ENCODE measurements at regions not wholly inside any gene's neighbourhood (a gene's known extent, or its start where the extent isn't known, plus 50 kb on each side); places are given as distances from the start of the nearest gene placed in this dataset.

DNA sequence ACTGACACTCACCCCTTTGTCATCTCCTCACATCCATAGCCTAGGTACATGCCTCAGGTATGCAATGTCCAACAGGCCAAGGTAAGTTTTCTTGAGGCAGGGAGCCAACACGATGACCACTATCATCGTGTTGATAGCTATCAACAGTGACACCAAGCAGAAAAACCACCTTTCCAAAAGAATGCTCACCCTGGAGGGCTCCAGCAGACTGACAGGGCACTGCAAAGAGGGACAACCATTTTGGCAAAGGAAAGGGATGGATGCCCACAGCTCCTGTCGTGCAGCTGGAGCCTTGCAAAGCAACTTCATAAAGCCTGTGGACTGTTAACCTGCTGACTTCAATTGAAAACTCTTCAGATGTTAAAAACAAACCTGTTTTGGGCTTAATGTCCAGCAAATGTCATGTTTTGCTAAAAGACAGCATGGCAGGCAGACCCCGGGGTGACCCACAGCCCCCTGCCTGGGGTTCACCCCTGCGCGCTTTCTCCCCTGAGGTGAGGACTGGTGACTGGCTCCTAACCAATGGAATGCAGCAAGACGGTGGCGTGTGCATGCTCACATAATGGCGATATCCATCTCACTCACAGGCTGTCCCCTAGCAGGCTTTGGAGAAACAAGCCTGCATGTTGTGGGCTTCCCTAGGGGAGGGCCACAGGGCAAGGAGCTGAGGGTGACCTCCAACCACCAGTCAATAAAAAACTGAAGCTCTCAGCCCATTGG is 293.8 kb downstream of the TCERG1L start:
- TF ChIP-seq POLR2AphosphoS5 (IDR thresholded peaks at IDR 0.05; ENCODE audit: low read depth) (no peak), ZNF114 (CRISPR knock-in tag; IDR thresholded peaks at IDR 0.05) (no peak), EZH2 (IDR thresholded peaks at IDR 0.05; ENCODE audit: low read depth, unreplicated experiment) (no peak), EZH2phosphoT487 (IDR thresholded peaks at IDR 0.05; ENCODE audit: unreplicated experiment) (no peak), JUNB (IDR thresholded peaks at IDR 0.05; ENCODE audit: unreplicated experiment) (no peak), NANOG (IDR thresholded peaks at IDR 0.05; ENCODE audit: borderline replicate concordance) (no peak), CREB1 (CRISPR knock-in tag; IDR thresholded peaks at IDR 0.05; ENCODE audit: low read depth) (no peak), ZNF331 (CRISPR knock-in tag; IDR thresholded peaks at IDR 0.05; ENCODE audit: low read depth) (no peak), STAT1 (IDR thresholded peaks at IDR 0.05; ENCODE audit: unreplicated experiment) (no peak)
- TF ChIP-seq, protein P1, sequence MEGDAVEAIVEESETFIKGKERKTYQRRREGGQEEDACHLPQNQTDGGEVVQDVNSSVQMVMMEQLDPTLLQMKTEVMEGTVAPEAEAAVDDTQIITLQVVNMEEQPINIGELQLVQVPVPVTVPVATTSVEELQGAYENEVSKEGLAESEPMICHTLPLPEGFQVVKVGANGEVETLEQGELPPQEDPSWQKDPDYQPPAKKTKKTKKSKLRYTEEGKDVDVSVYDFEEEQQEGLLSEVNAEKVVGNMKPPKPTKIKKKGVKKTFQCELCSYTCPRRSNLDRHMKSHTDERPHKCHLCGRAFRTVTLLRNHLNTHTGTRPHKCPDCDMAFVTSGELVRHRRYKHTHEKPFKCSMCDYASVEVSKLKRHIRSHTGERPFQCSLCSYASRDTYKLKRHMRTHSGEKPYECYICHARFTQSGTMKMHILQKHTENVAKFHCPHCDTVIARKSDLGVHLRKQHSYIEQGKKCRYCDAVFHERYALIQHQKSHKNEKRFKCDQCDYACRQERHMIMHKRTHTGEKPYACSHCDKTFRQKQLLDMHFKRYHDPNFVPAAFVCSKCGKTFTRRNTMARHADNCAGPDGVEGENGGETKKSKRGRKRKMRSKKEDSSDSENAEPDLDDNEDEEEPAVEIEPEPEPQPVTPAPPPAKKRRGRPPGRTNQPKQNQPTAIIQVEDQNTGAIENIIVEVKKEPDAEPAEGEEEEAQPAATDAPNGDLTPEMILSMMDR (conservative IDR thresholded peaks at IDR 0.05; ENCODE audit: low read depth in 2 of 2): no peak
- TF ChIP-seq, protein P2, sequence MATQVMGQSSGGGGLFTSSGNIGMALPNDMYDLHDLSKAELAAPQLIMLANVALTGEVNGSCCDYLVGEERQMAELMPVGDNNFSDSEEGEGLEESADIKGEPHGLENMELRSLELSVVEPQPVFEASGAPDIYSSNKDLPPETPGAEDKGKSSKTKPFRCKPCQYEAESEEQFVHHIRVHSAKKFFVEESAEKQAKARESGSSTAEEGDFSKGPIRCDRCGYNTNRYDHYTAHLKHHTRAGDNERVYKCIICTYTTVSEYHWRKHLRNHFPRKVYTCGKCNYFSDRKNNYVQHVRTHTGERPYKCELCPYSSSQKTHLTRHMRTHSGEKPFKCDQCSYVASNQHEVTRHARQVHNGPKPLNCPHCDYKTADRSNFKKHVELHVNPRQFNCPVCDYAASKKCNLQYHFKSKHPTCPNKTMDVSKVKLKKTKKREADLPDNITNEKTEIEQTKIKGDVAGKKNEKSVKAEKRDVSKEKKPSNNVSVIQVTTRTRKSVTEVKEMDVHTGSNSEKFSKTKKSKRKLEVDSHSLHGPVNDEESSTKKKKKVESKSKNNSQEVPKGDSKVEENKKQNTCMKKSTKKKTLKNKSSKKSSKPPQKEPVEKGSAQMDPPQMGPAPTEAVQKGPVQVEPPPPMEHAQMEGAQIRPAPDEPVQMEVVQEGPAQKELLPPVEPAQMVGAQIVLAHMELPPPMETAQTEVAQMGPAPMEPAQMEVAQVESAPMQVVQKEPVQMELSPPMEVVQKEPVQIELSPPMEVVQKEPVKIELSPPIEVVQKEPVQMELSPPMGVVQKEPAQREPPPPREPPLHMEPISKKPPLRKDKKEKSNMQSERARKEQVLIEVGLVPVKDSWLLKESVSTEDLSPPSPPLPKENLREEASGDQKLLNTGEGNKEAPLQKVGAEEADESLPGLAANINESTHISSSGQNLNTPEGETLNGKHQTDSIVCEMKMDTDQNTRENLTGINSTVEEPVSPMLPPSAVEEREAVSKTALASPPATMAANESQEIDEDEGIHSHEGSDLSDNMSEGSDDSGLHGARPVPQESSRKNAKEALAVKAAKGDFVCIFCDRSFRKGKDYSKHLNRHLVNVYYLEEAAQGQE (IDR thresholded peaks at IDR 0.05; ENCODE audit: unreplicated experiment): no peak
- TF ChIP-seq, protein P3, sequence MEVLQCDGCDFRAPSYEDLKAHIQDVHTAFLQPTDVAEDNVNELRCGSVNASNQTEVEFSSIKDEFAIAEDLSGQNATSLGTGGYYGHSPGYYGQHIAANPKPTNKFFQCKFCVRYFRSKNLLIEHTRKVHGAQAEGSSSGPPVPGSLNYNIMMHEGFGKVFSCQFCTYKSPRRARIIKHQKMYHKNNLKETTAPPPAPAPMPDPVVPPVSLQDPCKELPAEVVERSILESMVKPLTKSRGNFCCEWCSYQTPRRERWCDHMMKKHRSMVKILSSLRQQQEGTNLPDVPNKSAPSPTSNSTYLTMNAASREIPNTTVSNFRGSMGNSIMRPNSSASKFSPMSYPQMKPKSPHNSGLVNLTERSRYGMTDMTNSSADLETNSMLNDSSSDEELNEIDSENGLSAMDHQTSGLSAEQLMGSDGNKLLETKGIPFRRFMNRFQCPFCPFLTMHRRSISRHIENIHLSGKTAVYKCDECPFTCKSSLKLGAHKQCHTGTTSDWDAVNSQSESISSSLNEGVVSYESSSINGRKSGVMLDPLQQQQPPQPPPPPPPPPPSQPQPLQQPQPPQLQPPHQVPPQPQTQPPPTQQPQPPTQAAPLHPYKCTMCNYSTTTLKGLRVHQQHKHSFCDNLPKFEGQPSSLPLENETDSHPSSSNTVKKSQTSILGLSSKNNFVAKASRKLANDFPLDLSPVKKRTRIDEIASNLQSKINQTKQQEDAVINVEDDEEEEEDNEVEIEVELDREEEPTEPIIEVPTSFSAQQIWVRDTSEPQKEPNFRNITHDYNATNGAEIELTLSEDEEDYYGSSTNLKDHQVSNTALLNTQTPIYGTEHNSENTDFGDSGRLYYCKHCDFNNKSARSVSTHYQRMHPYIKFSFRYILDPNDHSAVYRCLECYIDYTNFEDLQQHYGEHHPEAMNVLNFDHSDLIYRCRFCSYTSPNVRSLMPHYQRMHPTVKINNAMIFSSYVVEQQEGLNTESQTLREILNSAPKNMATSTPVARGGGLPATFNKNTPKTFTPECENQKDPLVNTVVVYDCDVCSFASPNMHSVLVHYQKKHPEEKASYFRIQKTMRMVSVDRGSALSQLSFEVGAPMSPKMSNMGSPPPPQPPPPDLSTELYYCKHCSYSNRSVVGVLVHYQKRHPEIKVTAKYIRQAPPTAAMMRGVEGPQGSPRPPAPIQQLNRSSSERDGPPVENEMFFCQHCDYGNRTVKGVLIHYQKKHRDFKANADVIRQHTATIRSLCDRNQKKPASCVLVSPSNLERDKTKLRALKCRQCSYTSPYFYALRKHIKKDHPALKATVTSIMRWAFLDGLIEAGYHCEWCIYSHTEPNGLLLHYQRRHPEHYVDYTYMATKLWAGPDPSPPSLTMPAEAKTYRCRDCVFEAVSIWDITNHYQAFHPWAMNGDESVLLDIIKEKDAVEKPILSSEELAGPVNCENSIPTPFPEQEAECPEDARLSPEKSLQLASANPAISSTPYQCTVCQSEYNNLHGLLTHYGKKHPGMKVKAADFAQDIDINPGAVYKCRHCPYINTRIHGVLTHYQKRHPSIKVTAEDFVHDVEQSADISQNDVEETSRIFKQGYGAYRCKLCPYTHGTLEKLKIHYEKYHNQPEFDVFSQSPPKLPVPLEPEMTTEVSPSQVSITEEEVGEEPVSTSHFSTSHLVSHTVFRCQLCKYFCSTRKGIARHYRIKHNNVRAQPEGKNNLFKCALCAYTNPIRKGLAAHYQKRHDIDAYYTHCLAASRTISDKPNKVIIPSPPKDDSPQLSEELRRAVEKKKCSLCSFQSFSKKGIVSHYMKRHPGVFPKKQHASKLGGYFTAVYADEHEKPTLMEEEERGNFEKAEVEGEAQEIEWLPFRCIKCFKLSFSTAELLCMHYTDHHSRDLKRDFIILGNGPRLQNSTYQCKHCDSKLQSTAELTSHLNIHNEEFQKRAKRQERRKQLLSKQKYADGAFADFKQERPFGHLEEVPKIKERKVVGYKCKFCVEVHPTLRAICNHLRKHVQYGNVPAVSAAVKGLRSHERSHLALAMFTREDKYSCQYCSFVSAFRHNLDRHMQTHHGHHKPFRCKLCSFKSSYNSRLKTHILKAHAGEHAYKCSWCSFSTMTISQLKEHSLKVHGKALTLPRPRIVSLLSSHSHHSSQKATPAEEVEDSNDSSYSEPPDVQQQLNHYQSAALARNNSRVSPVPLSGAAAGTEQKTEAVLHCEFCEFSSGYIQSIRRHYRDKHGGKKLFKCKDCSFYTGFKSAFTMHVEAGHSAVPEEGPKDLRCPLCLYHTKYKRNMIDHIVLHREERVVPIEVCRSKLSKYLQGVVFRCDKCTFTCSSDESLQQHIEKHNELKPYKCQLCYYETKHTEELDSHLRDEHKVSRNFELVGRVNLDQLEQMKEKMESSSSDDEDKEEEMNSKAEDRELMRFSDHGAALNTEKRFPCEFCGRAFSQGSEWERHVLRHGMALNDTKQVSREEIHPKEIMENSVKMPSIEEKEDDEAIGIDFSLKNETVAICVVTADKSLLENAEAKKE (CRISPR knock-in tag; IDR thresholded peaks at IDR 0.05): no peak
- TF ChIP-seq, protein P4, sequence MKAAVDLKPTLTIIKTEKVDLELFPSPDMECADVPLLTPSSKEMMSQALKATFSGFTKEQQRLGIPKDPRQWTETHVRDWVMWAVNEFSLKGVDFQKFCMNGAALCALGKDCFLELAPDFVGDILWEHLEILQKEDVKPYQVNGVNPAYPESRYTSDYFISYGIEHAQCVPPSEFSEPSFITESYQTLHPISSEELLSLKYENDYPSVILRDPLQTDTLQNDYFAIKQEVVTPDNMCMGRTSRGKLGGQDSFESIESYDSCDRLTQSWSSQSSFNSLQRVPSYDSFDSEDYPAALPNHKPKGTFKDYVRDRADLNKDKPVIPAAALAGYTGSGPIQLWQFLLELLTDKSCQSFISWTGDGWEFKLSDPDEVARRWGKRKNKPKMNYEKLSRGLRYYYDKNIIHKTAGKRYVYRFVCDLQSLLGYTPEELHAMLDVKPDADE (IDR thresholded peaks at IDR 0.05): no peak

All from GM23338 (cell line).